ENCODE measurements at regions not wholly inside any gene's neighbourhood (a gene's known extent, or its start where the extent isn't known, plus 50 kb on each side); places are given as distances from the start of the nearest gene placed in this dataset.

- H3K27ac ChIP-seq: no peak overlapping the region
These were observed 50.8 kb upstream of the CTNNA1 start for GRCh38 chr5:138702166-138703077.

DNA sequence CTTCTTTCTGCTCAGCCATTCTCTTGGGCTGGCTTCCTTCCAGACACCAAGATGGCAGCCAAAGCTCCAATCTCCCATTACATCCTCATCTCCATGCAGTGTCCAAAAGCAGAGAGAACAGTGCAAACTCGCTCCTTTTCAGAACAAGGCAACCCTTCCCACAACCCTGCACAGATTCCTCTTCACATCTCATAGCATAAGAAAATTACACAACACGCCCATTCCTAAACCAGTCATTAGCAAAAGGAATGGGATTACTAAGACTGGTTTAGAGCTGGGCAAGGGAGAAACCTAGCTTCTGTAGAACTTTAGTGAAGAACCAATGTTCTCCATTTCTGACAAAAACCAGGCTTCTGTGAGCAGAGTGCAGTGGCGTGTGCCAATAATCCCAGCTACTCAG is 51.5 kb upstream of the CTNNA1 start:
- no peak for TF ChIP-seq CTCF (conservative IDR thresholded peaks at IDR 0.05)
- H3K27ac ChIP-seq: no peak overlapping the region

More at GRCh38 chr5:138702166-138703077, 50.8 kb upstream of the CTNNA1 start:
- TF ChIP-seq CTCF (conservative IDR thresholded peaks at IDR 0.05): peak; percentile 30

- no peak overlapping the region for H3K27ac ChIP-seq
- no peak for TF ChIP-seq CTCF (conservative IDR thresholded peaks at IDR 0.05)
These were observed 52.5 kb upstream of the CTNNA1 start for GRCh38 chr5:138700581-138701362.

GRCh38 chr5:138699482-138699881 is 53.7 kb upstream of the CTNNA1 start:
- TF ChIP-seq CTCF (conservative IDR thresholded peaks at IDR 0.05): no peak
- H3K27ac ChIP-seq: no peak overlapping the region

DNA sequence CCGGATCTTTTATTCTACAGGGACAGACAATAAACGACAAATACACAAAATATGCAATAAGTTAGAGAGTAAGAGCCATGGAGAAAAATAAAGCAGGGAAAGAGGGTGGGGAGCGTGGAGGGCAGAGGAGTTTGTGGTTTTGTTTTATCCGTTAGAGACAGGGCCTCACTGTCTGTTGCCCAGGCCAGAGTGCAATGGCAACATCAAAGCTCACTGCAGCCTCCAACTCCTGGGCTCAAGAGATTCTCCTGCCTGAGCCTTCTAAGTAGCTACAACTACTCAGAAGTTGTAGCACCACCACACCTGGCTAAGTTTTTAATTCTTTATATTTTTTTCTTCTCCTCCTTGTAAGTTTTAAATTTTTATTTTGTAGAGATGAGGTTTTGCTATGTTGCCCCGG is 54.5 kb upstream of the CTNNA1 start:
- no peak for TF ChIP-seq CTCF (conservative IDR thresholded peaks at IDR 0.05)

DNA sequence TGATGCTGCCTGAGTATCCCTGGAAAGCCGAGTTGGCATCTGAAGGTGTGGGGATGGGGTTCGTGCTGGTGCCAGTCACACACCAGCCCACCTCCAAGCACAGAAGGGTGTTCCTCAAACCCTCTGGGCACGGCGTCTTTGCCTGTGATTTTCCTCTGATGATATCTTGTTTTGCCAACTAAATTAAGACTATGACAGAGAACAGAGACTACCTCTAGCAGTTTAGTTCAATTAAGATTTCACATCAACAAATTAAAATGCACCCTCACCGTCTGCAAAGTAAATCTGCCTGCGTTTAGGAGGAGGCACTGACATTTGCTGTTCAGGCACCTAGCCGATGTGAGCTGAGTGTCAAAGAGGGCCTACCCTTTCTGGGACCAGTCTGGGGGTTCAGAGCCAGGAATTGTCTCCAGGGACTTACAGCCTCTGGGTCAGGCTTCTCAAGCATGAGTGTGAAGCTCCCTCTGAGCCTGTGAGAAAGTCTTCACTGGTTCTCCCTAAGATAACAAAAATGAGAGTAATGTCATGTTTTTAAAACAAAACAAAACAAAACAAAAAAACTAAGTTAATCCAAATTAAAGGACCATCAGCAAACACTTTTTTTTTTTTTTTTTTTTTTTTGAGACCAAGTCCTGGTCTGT is 55.4 kb upstream of the CTNNA1 start:
- no peak overlapping the region for H3K27ac ChIP-seq
- no peak for TF ChIP-seq CTCF (conservative IDR thresholded peaks at IDR 0.05)

More for the DNA sequence above, 54.5 kb upstream of the CTNNA1 start:
- no peak overlapping the region for H3K27ac ChIP-seq

- H3K27ac ChIP-seq: no peak overlapping the region
- no peak for TF ChIP-seq CTCF (conservative IDR thresholded peaks at IDR 0.05)
These were observed 56.7 kb upstream of the CTNNA1 start for GRCh38 chr5:138696501-138696900.

Measured in VCaP (cell line).